ENCODE measurements at regions not wholly inside any gene's neighbourhood (a gene's known extent, or its start where the extent isn't known, plus 50 kb on each side); places are given as distances from the start of the nearest gene placed in this dataset.

GRCh38 chr7:63887031-63887430 lies 111.6 kb upstream of the ZNF722 start:
- no peak overlapping the region for H3K27ac ChIP-seq (ENCODE audit: low read depth in 1 of 2, low read length in 2 of 2)
- no peaks in the 10 kb centered on the region for H3K27me3 ChIP-seq (ENCODE audit: control insufficient read depth in 4 of 4, insufficient read depth in 4 of 4, low read length in 3 of 4)
- H3K36me3 ChIP-seq (ENCODE audit: control insufficient read depth in 4 of 4, insufficient read depth in 3 of 4, low read depth in 1 of 4, low read length in 3 of 4) = no peaks in the 10 kb centered on the region
- H3K9me3 ChIP-seq (ENCODE audit: control insufficient read depth in 4 of 4, low read length in 3 of 4) = peaks cover 30 to 45% (median 36%) of the 10 kb centered on the region in 4 donors
- no peak for DNase-seq (ENCODE audit: low spot score)
- H3K9ac ChIP-seq (ENCODE audit: low read depth in 1 of 2, low read length in 2 of 2) = no peak overlapping the region
- TF ChIP-seq REST (IDR thresholded peaks at IDR 0.05) = no peak
- TF ChIP-seq HNF4A (conservative IDR thresholded peaks at IDR 0.05) = no peak
- TF ChIP-seq CTCF (IDR thresholded peaks at IDR 0.05; ENCODE audit: low read depth, low read length, missing input control) = no peak
- TF ChIP-seq SP1 (IDR thresholded peaks at IDR 0.05) = no peak
- no peak for TF ChIP-seq JUND (IDR thresholded peaks at IDR 0.05)
- TF ChIP-seq RXRA (IDR thresholded peaks at IDR 0.05) = no peak
- no peak for TF ChIP-seq TAF1 (conservative IDR thresholded peaks at IDR 0.05)
- no peak for TF ChIP-seq NR2F2 (IDR thresholded peaks at IDR 0.05)
- TF ChIP-seq ATF3 (IDR thresholded peaks at IDR 0.05) = no peak
- TF ChIP-seq GABPA (IDR thresholded peaks at IDR 0.05 in 1 of 2, conservative IDR thresholded peaks at IDR 0.05 in 1 of 2) = no peak
- TF ChIP-seq RAD21 (IDR thresholded peaks at IDR 0.05) = no peak
- no peak for TF ChIP-seq YY1 (IDR thresholded peaks at IDR 0.05)
- no peak for TF ChIP-seq MAX (IDR thresholded peaks at IDR 0.05)
- no peak for TF ChIP-seq FOXA1 (IDR thresholded peaks at IDR 0.05)
- WGBS = 71% methylated on average over 5 of the region's 5 CpGs
- no peaks in the 10 kb centered on the region for H3K4me1 ChIP-seq (ENCODE audit: control insufficient read depth in 4 of 4, insufficient read depth in 4 of 4, low read length in 3 of 4)
- peak overlapping the region in 1 of 3 donors; percentile 33 for H3K4me3 ChIP-seq (ENCODE audit: low read depth in 1 of 3, low read length in 3 of 3)

GRCh38 chr7:63899691-63900393 lies 98.8 kb upstream of the ZNF722 start:
- H3K27ac ChIP-seq (ENCODE audit: low read depth in 1 of 2, low read length in 2 of 2) = peak overlapping the region; percentile 45 to 73
- DNase-seq (ENCODE audit: low spot score) = no peak
- 13% methylated on average over 29 of the region's 29 CpGs for WGBS
- peaks cover 7 to 16% (median 12%) of the 10 kb centered on the region in 4 donors for H3K4me1 ChIP-seq (ENCODE audit: control insufficient read depth in 4 of 4, insufficient read depth in 4 of 4, low read length in 3 of 4)
- no peaks in the 10 kb centered on the region for H3K36me3 ChIP-seq (ENCODE audit: control insufficient read depth in 4 of 4, insufficient read depth in 3 of 4, low read depth in 1 of 4, low read length in 3 of 4)
- no peak for TF ChIP-seq REST (IDR thresholded peaks at IDR 0.05)
- no peak overlapping the region for H3K9ac ChIP-seq (ENCODE audit: low read depth in 1 of 2, low read length in 2 of 2)
- H3K4me3 ChIP-seq (ENCODE audit: low read depth in 1 of 3, low read length in 3 of 3) = peak overlapping the region; percentile 65 to 99 (median 81)
- H3K27me3 ChIP-seq (ENCODE audit: control insufficient read depth in 4 of 4, insufficient read depth in 4 of 4, low read length in 3 of 4) = no peaks in the 10 kb centered on the region
- peaks cover 0 to 2% (median 0%) of the 10 kb centered on the region in 4 donors for H3K9me3 ChIP-seq (ENCODE audit: control insufficient read depth in 4 of 4, low read length in 3 of 4)
